AG09319 (cell line): ENCODE measurements at regions not wholly inside any gene's neighbourhood (a gene's known extent, or its start where the extent isn't known, plus 50 kb on each side); places are given as distances from the start of the nearest gene placed in this dataset.
"Not testable (repeated sequence)": the region's sequence is repeated elsewhere in the genome, so short reads cannot be mapped to it uniquely, and the experiment has no call there.

Source experiments
- DNase-seq: peaks from one replicate; pipeline ENCODE4 v3.0.0-alpha.2; 2010; ENCODE audit warnings: low read depth; ENCODE audit errors: extremely low read depth
- CTCF ChIP-seq: IDR thresholded peaks from 2 replicates; pipeline ENCODE4 v1.5.1; 2011; ENCODE audit warnings: low read depth, mild to moderate bottlenecking, inconsistent platforms, low read length, moderate library complexity

- TF ChIP-seq CTCF = no peak
- peak; percentile 7 for DNase-seq
Observed at GRCh38 chr5:158050421-158050820, 191.5 kb upstream of the CLINT1 start.

- DNase-seq = no peak
- no peak for TF ChIP-seq CTCF
Observed at GRCh38 chr5:158049459-158049858, 190.5 kb upstream of the CLINT1 start.

GRCh38 chr5:158045696-158046095 lies 186.8 kb upstream of the CLINT1 start:
- DNase-seq = no peak
- TF ChIP-seq CTCF = no peak

- TF ChIP-seq CTCF = no peak
- DNase-seq = no peak
Observed at GRCh38 chr5:158039911-158040347, 181.0 kb upstream of the CLINT1 start.

GRCh38 chr5:158039441-158039840 lies 180.5 kb upstream of the CLINT1 start:
- TF ChIP-seq CTCF = no peak
- no peak for DNase-seq

GRCh38 chr5:158036983-158037595 lies 178.1 kb upstream of the CLINT1 start:
- DNase-seq = not testable (repeated sequence)

- DNase-seq = not testable (repeated sequence)
Observed at GRCh38 chr5:158034586-158034985, 175.6 kb upstream of the CLINT1 start.

GRCh38 chr5:158033724-158034123 lies 174.8 kb upstream of the CLINT1 start:
- DNase-seq = no peak
- TF ChIP-seq CTCF = no peak
